ENCODE measurements at regions not wholly inside any gene's neighbourhood (a gene's known extent, or its start where the extent isn't known, plus 50 kb on each side); places are given as distances from the start of the nearest gene placed in this dataset.
"Not testable (repeated sequence)": the region's sequence is repeated elsewhere in the genome, so short reads cannot be mapped to it uniquely, and the experiment has no call there.

- H3K79me1 ChIP-seq (ENCODE audit: low read depth in 1 of 2, low read length in 2 of 2); H2AFZ ChIP-seq (replicated peaks; ENCODE audit: low read length, poor library complexity); H3K4me2 ChIP-seq (ENCODE audit: low read depth, low read length); H3K9ac ChIP-seq (ENCODE audit: low read depth, low read length); BruUV-seq (replicated peaks); H4K20me1 ChIP-seq (ENCODE audit: insufficient read depth, low read length); ATAC-seq (ENCODE audit: low read depth); H2BK15ac ChIP-seq (ENCODE audit: low read depth, low read length); dilution Hi-C loops (cut with HindIII; ENCODE audit: low sequenced_read_pairs, unreplicated experiment); H3K36me3 ChIP-seq (ENCODE audit: control insufficient read depth, insufficient read depth, low read length); H3K27me3 ChIP-seq (ENCODE audit: control insufficient read depth, insufficient read depth, low read length); H4K91ac ChIP-seq (ENCODE audit: insufficient read depth, low read depth, low read length); H3K56ac ChIP-seq (ENCODE audit: extremely low read depth, insufficient read depth, low read length); H3K23ac ChIP-seq (ENCODE audit: low read depth, low read length); H2BK5ac ChIP-seq (ENCODE audit: low read depth, low read length, poor library complexity, severe bottlenecking); CTCF ChIA-PET; H3K9me1 ChIP-seq (ENCODE audit: insufficient read depth, low read length); H3K18ac ChIP-seq (ENCODE audit: low read depth, low read length); POLR2A ChIA-PET (ENCODE audit: unreplicated experiment); H3K9me3 ChIP-seq (ENCODE audit: control insufficient read depth, insufficient read depth, low read length); H4K5ac ChIP-seq (ENCODE audit: low read depth, low read length); H3K4ac ChIP-seq (ENCODE audit: low read depth, low read length); intact Hi-C loops (cut with micrococcal nuclease); H3K27ac ChIP-seq (ENCODE audit: insufficient read depth, low read length); H2AK5ac ChIP-seq (ENCODE audit: low read depth, low read length); H4K8ac ChIP-seq (ENCODE audit: low read depth in 2 of 2, low read length in 2 of 2); H2BK120ac ChIP-seq (ENCODE audit: low read depth, low read length); in situ Hi-C loops (cut with MboI; ENCODE audit: low sequenced_read_pairs); H2AK9ac ChIP-seq (replicated peaks; ENCODE audit: low read depth, low read length, poor library complexity); H3K14ac ChIP-seq (replicated peaks; ENCODE audit: low read depth, low read length); H2BK20ac ChIP-seq (ENCODE audit: low read depth, low read length); H3K4me3 ChIP-seq (ENCODE audit: insufficient read depth, low read depth, low read length); H3K4me1 ChIP-seq (ENCODE audit: control insufficient read depth, insufficient read depth, low read length); DNase-seq: not testable (repeated sequence)
- no CpG with 5 or more reads among the region's 5 CpGs for WGBS, 2 experiments (ENCODE audit: extremely low coverage in 2 of 2, insufficient read length in 1 of 2)
These were observed 59.7 kb downstream of the RNU2-63P start for GRCh38 chr2:87956613-87957012.

GRCh38 chr2:87949008-87949407 lies 67.3 kb downstream of the RNU2-63P start:
- H2AFZ ChIP-seq (replicated peaks; ENCODE audit: low read length, poor library complexity); H3K4me2 ChIP-seq (ENCODE audit: low read depth, low read length); H3K9me1 ChIP-seq (ENCODE audit: insufficient read depth, low read length); H3K9ac ChIP-seq (ENCODE audit: low read depth, low read length); BruUV-seq (replicated peaks); H3K23ac ChIP-seq (ENCODE audit: low read depth, low read length); H3K4me1 ChIP-seq (ENCODE audit: control insufficient read depth, insufficient read depth, low read length); H4K91ac ChIP-seq (ENCODE audit: insufficient read depth, low read depth, low read length); POLR2A ChIA-PET (ENCODE audit: unreplicated experiment); CTCF ChIA-PET; H2AK9ac ChIP-seq (replicated peaks; ENCODE audit: low read depth, low read length, poor library complexity); H2BK20ac ChIP-seq (ENCODE audit: low read depth, low read length); H3K18ac ChIP-seq (ENCODE audit: low read depth, low read length); H3K79me1 ChIP-seq (ENCODE audit: low read depth in 1 of 2, low read length in 2 of 2); H4K20me1 ChIP-seq (ENCODE audit: insufficient read depth, low read length); dilution Hi-C loops (cut with HindIII; ENCODE audit: low sequenced_read_pairs, unreplicated experiment); H3K27ac ChIP-seq (ENCODE audit: insufficient read depth, low read length); H3K14ac ChIP-seq (replicated peaks; ENCODE audit: low read depth, low read length); H2BK15ac ChIP-seq (ENCODE audit: low read depth, low read length); H3K27me3 ChIP-seq (ENCODE audit: control insufficient read depth, insufficient read depth, low read length); in situ Hi-C loops (cut with MboI; ENCODE audit: low sequenced_read_pairs); H4K5ac ChIP-seq (ENCODE audit: low read depth, low read length); H4K8ac ChIP-seq (ENCODE audit: low read depth in 2 of 2, low read length in 2 of 2); H2BK5ac ChIP-seq (ENCODE audit: low read depth, low read length, poor library complexity, severe bottlenecking); ATAC-seq (ENCODE audit: low read depth); H3K4me3 ChIP-seq (ENCODE audit: insufficient read depth, low read depth, low read length); H2AK5ac ChIP-seq (ENCODE audit: low read depth, low read length); H3K9me3 ChIP-seq (ENCODE audit: control insufficient read depth, insufficient read depth, low read length); intact Hi-C loops (cut with micrococcal nuclease); H2BK120ac ChIP-seq (ENCODE audit: low read depth, low read length); H3K36me3 ChIP-seq (ENCODE audit: control insufficient read depth, insufficient read depth, low read length); DNase-seq; H3K4ac ChIP-seq (ENCODE audit: low read depth, low read length); H3K56ac ChIP-seq (ENCODE audit: extremely low read depth, insufficient read depth, low read length): not testable (repeated sequence)
- WGBS, 2 experiments (ENCODE audit: extremely low coverage in 2 of 2, insufficient read length in 1 of 2) = no CpG with 5 or more reads among the region's 1 CpG
